ENCODE measurements at regions not wholly inside any gene's neighbourhood (a gene's known extent, or its start where the extent isn't known, plus 50 kb on each side); places are given as distances from the start of the nearest gene placed in this dataset.
"Not testable (repeated sequence)": the region's sequence is repeated elsewhere in the genome, so short reads cannot be mapped to it uniquely, and the experiment has no call there.

DNA sequence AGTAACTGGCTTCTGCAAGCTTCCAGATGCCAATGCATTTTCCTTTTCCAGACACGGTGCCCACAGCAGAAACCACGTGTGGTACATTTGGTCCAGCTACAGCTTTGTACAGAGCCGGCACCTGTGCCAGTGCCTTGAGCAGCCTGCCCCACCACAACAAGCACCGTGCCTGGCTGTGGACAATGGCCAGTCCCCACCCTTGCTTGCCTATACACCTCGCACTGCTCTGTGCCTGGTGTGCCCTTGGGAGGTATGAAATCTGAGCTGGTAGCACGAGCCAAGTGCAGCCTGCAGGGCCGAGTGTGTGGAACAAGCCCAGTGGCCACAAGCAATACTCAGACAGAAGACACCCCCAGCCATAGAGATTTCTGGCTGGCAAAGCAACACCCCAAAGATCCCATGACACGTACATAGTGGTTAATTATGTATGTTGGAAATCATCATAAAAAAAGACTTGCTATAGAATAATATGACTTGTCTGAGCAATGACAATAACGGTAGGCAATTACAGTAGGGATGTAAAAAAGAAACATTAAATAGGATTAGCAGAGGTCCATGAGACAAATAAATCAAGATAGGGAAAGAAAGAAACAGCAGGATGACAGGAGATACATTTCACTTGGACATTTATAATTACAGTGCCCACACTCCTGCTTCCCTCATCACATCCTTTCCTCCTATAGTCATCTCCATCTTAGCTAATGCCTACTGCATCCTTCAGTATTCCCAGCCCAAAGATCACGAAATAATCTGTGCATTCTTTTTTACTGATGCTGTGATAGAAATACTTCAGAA, 1399.5 kb downstream of the PCDH9 start:
- no peak overlapping the region for H3K4me3 Mint-ChIP-seq
- H3K4me1 Mint-ChIP-seq (ENCODE audit: low read depth in 2 of 2) = no peaks in the 10 kb centered on the region
- no peak overlapping the region for H3K27ac Mint-ChIP-seq
- no peaks in the 10 kb centered on the region for H3K27me3 Mint-ChIP-seq
- no peak for DNase-seq
- no peak for ATAC-seq (replicated peaks)
- peaks cover 0 to 2% of the 10 kb centered on the region in 2 donors for H3K9me3 Mint-ChIP-seq
- no peaks in the 10 kb centered on the region for H3K36me3 Mint-ChIP-seq (ENCODE audit: insufficient read depth)

DNA sequence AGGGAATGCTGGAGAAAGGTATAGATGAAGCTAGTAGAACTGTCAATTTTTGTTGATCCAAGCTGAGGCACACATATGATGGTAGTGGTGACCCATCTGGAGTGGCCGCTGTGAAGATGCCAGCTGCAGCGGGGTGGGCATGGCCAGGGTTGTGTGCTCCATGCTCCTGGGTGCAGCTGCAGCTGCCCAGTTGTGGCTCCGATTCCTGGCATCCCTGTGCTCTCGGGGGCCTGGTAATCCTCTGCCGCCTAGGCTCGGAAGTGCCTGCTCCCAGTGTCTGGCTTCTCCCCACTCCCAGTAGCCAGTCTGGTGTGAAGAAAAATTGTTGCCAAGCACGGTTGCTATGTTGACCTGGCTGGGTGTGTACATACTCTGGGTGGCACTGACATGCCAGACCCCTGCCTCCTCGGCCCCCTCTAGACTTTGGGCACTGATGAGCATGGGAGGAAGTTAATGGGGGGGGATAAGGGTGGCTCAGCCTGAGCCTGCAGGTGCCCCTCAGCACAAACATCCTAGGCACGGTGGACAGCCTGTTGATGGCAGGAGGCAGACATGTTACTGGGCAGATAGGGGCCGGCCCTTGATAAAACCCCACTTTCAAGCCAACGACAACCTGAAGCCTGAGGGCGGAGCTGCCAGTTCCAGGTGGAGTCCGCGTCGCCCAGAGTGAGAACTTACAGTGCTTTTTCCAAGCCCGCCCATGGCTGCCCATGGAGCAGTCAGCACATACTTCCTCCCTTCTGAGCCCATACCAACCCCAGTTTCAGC, 1400.7 kb downstream of the PCDH9 start:
- DNase-seq (no peak), ATAC-seq (replicated peaks) (no peak)
- peaks cover 0 to 8% of the 10 kb centered on the region in 2 donors for H3K9me3 Mint-ChIP-seq
- no peaks in the 10 kb centered on the region for H3K36me3 Mint-ChIP-seq (ENCODE audit: insufficient read depth)
- H3K27me3 Mint-ChIP-seq = no peaks in the 10 kb centered on the region
- H3K27ac Mint-ChIP-seq = no peak overlapping the region
- no peak overlapping the region for H3K4me3 Mint-ChIP-seq
- no peaks in the 10 kb centered on the region for H3K4me1 Mint-ChIP-seq (ENCODE audit: low read depth in 2 of 2)

DNA sequence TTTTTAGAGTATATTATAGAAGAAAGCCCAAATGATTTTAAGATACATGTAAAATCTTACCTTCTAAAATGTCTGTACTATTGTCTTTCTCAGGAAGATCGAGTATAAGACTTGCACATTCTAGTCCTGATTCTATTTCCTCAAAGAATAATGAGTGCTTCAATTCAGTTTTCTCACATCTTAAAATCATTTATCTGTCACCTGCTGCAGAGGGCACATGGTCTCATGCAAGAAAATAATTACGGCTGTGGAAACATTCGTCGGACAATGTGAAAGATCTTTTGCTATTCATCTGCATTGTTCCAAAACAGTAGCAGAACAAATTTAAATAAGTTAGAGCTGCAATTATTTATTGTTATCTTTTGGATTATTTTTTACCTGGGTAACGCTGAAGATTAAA, 1403.5 kb downstream of the PCDH9 start:
- H3K4me3 Mint-ChIP-seq = no peak overlapping the region
- no peaks in the 10 kb centered on the region for H3K36me3 Mint-ChIP-seq (ENCODE audit: insufficient read depth)
- H3K27ac Mint-ChIP-seq = no peak overlapping the region
- H3K4me1 Mint-ChIP-seq (ENCODE audit: low read depth in 2 of 2) = no peaks in the 10 kb centered on the region
- DNase-seq (no peak), ATAC-seq (replicated peaks) (no peak)
- no peaks in the 10 kb centered on the region for H3K27me3 Mint-ChIP-seq
- peaks cover 0 to 13% of the 10 kb centered on the region in 2 donors for H3K9me3 Mint-ChIP-seq

DNA sequence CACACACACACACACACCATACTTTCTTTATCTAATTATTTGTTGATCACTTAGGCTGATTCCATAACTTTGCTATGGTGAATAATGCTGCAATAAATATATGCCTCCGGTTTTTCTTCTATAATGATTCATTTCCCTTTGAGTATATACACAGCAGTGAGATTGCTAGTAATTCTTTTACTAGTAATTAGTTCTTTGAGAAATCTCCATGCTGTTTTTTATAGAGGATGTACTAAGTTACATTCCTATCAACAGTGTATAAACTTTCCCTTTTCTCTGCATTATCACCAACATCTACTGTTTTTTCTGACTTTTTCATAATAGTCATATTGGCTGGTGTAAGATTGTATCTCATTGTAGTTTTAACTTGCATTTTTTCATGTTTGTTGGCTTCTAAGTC, 1405.1 kb downstream of the PCDH9 start:
- DNase-seq (no peak), ATAC-seq (replicated peaks) (no peak)
- Mint-ChIP-seq H3K36me3 (ENCODE audit: insufficient read depth) (no peaks in the 10 kb centered on the region), H3K27ac (no peak overlapping the region), H3K9me3 (peaks cover 0 to 13% of the 10 kb centered on the region in 2 donors), H3K4me3 (no peak overlapping the region), H3K27me3 (no peaks in the 10 kb centered on the region), H3K4me1 (ENCODE audit: low read depth in 2 of 2) (no peaks in the 10 kb centered on the region)

DNA sequence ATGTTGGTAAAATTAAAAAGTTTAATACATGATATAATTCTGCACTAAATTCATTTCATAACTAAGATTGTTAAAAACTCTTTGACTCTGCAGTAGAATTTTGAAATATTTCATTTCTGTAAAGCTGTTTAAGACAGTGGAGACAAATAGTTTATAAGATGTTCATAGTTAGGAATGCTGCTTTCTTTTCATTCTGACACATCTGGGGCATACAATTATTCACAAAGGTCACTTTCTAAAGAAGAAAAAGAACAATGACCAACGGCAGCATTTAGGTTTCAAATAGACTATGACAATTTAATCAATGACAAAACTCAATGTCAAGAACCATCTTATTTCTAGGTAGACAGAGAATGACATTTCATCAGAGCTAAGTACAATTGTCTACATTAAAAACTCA, 1422.1 kb downstream of the PCDH9 start:
- no peaks in the 10 kb centered on the region for H3K36me3 Mint-ChIP-seq (ENCODE audit: insufficient read depth)
- H3K27ac Mint-ChIP-seq = no peak overlapping the region
- ATAC-seq (replicated peaks) = no peak
- no peaks in the 10 kb centered on the region for H3K27me3 Mint-ChIP-seq
- peaks cover 0 to 10% of the 10 kb centered on the region in 2 donors for H3K9me3 Mint-ChIP-seq
- DNase-seq = no peak
- H3K4me3 Mint-ChIP-seq = no peak overlapping the region
- no peaks in the 10 kb centered on the region for H3K4me1 Mint-ChIP-seq (ENCODE audit: low read depth in 2 of 2)

DNA sequence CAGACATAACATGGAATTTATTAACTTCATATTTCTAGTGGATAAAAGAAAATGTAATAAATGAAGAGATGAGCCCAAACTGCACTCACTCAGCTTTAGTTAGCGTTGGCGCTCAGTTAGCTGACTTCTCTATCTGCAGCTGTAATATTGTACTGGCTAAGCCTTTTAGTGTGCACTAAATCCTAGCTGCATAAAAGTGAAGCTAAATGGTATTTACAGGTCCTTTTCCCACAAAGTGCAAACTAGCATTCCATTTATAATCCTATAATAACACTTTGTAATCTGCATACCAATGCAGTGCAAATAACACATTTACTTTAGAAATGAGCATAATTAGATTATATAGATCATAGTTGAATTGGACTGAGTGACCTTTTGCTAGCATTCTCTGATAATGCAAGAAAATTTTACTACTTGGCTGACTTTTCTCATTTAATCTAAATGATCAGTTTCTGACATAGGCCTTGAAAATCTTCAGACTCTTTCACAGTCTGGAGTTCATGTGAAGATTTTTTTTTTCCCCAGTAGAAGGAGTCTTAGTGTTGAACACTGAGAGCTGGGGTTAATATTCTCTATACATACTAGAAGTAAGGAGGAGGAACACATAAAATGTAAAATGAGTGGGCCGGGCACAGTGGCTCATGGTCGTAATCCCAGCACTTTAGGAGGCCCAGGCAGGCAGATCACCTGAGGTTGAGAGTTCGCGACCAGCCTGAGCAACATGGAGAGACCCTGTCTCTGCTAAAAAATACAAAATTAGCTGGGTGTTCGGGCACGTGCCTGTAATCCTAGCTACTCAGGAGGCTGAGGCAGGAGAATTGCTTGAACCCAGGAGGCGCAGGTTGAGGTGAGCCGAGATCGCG, 1426.4 kb downstream of the PCDH9 start:
- Mint-ChIP-seq H3K27me3 (no peaks in the 10 kb centered on the region), H3K4me1 (ENCODE audit: low read depth in 2 of 2) (no peaks in the 10 kb centered on the region), H3K36me3 (ENCODE audit: insufficient read depth) (no peaks in the 10 kb centered on the region), H3K4me3 (no peak overlapping the region), H3K27ac (no peak overlapping the region), H3K9me3 (peaks cover 0 to 11% of the 10 kb centered on the region in 2 donors)
- DNase-seq (no peak), ATAC-seq (replicated peaks) (no peak)

DNA sequence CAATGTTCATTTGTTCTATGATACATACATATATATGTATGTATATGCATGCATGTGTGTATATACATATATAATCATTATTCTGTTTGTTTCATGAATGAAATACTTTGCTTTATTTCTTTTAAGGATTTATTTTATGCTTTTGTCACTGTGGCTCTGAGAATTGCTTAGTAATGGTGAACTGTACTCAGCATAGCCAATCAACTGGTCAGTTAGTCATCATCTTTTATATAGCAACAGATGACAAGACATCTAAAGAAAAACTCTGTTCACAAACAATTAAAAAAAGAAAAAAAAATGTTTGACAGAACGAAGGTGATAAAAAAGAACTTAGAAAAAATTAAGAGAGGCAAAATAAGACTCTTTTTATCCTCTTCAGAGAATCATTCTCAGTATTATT, 1440.3 kb downstream of the PCDH9 start:
- H3K4me1 Mint-ChIP-seq (ENCODE audit: low read depth in 2 of 2) = no peaks in the 10 kb centered on the region
- peaks cover 12 to 14% of the 10 kb centered on the region in 2 donors for H3K9me3 Mint-ChIP-seq
- H3K36me3 Mint-ChIP-seq (ENCODE audit: insufficient read depth) = no peaks in the 10 kb centered on the region
- DNase-seq (no peak), ATAC-seq (replicated peaks) (no peak)
- H3K4me3 Mint-ChIP-seq = no peak overlapping the region
- H3K27ac Mint-ChIP-seq = no peak overlapping the region
- no peaks in the 10 kb centered on the region for H3K27me3 Mint-ChIP-seq

DNA sequence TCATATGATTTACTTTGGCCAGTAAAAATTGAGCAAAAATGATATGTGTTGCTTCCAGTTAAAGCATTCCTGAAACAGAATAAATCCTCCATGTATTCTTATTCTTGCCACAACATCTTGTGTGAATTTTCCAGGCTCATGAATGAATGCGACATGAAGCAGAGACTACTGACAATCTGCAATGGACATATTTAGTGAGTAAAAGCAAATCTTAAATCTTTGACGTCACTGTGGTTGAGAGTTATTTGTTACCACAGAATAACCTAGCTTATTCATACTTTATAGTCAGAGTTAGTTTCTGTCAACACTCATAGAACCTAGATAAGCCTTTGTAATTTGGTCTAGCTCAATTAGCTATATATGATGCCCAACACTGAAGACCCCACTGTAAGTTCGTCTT, 1443.1 kb downstream of the PCDH9 start:
- H3K4me1 Mint-ChIP-seq (ENCODE audit: low read depth in 2 of 2) = no peaks in the 10 kb centered on the region
- no peak overlapping the region for H3K27ac Mint-ChIP-seq
- DNase-seq (no peak), ATAC-seq (replicated peaks) (no peak)
- H3K36me3 Mint-ChIP-seq (ENCODE audit: insufficient read depth) = no peaks in the 10 kb centered on the region
- no peaks in the 10 kb centered on the region for H3K27me3 Mint-ChIP-seq
- H3K9me3 Mint-ChIP-seq = peaks cover 12 to 14% of the 10 kb centered on the region in 2 donors
- H3K4me3 Mint-ChIP-seq = no peak overlapping the region

DNA sequence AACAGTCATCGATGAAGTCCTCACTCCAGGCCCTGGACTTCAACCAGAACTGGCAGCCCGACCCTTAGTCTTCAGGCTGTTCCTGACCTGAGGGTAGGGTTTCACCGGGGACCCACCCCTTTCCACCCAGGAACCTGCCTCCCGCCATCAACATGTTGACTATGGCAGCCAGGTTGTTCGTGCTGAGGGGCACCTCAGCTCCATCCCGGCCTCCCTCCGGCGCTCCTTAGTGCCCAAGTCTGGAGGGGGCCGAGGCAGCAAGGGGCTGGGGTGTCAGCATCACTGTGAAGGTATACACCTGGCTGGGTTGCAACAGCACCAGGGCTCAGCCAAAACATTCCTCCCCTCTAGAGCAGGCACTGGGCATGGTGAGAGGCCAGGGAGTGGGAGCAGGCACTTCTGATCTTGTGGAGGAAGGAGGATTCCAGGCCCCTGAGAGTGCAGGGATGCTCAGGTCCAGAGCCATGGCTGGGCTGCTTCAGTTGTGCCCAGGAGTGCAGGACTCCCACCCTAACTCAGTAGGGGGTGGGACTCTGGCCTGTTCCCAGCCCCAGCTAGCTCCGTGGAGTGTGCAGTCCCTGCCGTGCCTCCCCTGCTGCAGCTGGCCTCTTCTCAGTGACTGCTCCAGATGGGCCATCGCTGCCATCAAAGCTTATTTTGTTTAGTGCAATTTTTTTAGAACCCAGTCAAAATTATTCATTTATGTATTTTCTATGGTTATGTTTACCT, 1445.9 kb downstream of the PCDH9 start:
- no peak overlapping the region for H3K27ac Mint-ChIP-seq
- peaks cover 14 to 16% of the 10 kb centered on the region in 2 donors for H3K9me3 Mint-ChIP-seq
- ATAC-seq (replicated peaks) (no peak), DNase-seq (no peak)
- no peaks in the 10 kb centered on the region for H3K36me3 Mint-ChIP-seq (ENCODE audit: insufficient read depth)
- H3K4me3 Mint-ChIP-seq = no peak overlapping the region
- H3K4me1 Mint-ChIP-seq (ENCODE audit: low read depth in 2 of 2) = no peaks in the 10 kb centered on the region
- H3K27me3 Mint-ChIP-seq = no peaks in the 10 kb centered on the region

DNA sequence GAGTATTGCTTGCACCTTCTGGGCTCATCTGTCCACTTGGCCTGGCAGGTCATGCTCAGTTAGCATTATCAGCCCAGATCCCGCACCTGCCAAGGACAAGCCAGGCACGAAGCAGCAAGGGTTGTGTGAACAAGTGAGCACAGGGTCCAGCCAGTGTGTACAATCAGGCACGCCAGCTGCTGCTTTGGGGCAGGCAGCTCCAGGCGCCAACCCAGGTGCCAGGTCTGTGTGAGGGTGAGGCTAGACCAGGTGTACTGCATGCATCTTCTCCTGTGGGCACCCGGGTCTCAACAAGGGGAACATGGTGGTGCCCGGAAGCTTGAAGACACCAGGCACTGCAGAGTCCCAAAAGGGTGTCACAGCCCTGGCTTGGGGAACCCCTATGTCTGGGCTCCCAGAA, 1446.8 kb downstream of the PCDH9 start:
- no peak for ATAC-seq (replicated peaks)
- Mint-ChIP-seq H3K27ac (no peak overlapping the region), H3K27me3 (no peaks in the 10 kb centered on the region), H3K9me3 (peaks cover 9 to 15% of the 10 kb centered on the region in 2 donors), H3K36me3 (ENCODE audit: insufficient read depth) (no peaks in the 10 kb centered on the region), H3K4me3 (no peak overlapping the region), H3K4me1 (ENCODE audit: low read depth in 2 of 2) (no peaks in the 10 kb centered on the region)
- no peak for DNase-seq

DNA sequence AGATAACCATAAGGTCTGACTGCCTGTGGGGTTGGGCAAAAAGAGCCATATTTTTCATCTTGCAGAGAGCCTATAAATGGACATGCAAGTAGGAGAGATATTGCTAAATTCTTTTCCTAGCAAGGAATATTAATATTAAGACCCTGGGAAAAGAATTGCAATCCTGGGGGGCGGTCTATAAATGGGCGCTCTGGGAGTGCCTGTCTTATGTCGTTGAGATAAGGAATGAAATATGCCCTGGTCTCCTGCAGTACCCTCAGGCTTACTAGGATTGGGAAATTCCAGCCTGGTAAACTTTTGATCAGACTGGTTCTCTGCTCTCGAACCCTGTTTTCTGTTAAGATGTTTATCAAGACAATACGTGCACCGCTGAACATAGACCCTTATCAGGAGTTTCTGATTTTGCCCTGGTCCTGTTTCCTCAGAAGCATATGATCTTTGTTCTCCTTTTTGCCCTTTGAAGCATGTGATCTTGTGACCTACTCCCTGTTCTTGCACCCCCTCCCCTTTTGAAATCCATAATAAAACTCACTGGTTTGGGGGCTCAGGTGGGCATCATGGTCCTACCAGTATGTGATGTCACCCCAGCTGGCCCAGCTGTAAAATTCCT, 1458.3 kb downstream of the PCDH9 start:
- not testable (repeated sequence) for H3K36me3 Mint-ChIP-seq (ENCODE audit: insufficient read depth); H3K27me3 Mint-ChIP-seq; H3K4me1 Mint-ChIP-seq (ENCODE audit: low read depth in 2 of 2); ATAC-seq (replicated peaks); H3K27ac Mint-ChIP-seq; H3K4me3 Mint-ChIP-seq; DNase-seq
- H3K9me3 Mint-ChIP-seq = peaks cover 9 to 11% of the 10 kb centered on the region in 2 donors

DNA sequence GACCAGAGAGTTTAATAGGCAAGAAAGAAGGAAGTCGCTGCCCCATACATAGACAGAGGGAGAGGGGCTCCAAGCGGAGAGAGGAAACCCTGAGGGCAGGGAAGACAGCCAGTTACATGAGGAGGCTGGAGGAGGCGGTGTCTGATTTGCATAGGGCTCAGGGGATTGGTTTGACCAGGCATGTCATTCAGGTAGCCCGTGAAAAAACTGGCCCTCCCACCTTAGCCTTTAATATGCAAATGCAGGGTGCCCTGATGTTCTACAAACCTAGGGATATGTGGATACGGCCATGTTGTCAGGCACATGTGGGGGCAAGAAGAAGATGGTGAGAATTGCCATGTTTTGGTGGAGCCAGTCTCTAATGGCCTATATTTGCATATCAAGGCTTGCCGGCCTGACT, 1461.6 kb downstream of the PCDH9 start:
- H3K9me3 Mint-ChIP-seq = peaks cover 6 to 11% of the 10 kb centered on the region in 2 donors
- DNase-seq = no peak
- no peak overlapping the region for H3K27ac Mint-ChIP-seq
- no peaks in the 10 kb centered on the region for H3K36me3 Mint-ChIP-seq (ENCODE audit: insufficient read depth)
- no peaks in the 10 kb centered on the region for H3K4me1 Mint-ChIP-seq (ENCODE audit: low read depth in 2 of 2)
- no peaks in the 10 kb centered on the region for H3K27me3 Mint-ChIP-seq
- no peak overlapping the region for H3K4me3 Mint-ChIP-seq
- no peak for ATAC-seq (replicated peaks)

DNA sequence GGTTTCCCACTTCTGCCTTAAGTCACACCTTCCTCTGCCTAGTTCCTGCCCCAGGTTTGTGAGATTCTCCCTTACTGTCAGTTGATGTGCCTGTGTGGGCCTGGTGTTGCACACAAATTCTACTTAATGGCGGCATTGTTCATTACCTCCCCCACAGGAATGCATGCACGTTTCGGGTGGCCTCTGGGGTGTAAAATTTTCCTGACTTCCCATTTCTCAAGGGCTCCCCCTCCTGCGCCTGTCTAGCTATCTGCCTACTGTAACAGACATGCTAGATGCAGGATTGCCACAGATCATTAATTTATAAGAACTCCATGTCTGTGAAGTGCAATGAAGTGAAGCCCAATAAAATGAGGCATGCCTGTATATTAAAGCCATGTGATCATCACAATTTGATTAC, 1466.3 kb downstream of the PCDH9 start:
- no peak overlapping the region for H3K4me3 Mint-ChIP-seq
- no peak overlapping the region for H3K27ac Mint-ChIP-seq
- H3K36me3 Mint-ChIP-seq (ENCODE audit: insufficient read depth) = no peaks in the 10 kb centered on the region
- ATAC-seq (replicated peaks) (no peak), DNase-seq (no peak)
- H3K4me1 Mint-ChIP-seq (ENCODE audit: low read depth in 2 of 2) = no peaks in the 10 kb centered on the region
- H3K9me3 Mint-ChIP-seq = peaks cover 9 to 21% of the 10 kb centered on the region in 2 donors
- H3K27me3 Mint-ChIP-seq = no peaks in the 10 kb centered on the region
